GM21737 (cell line): ENCODE measurements at regions not wholly inside any gene's neighbourhood (a gene's known extent, or its start where the extent isn't known, plus 50 kb on each side); places are given as distances from the start of the nearest gene placed in this dataset.
"Not testable (repeated sequence)": the region's sequence is repeated elsewhere in the genome, so short reads cannot be mapped to it uniquely, and the experiment has no call there.

Experiments
- ATAC-seq: cut with Tn5 transposase; IDR thresholded peaks from one replicate; pipeline ENCODE4 v1.9.1; 2021; ENCODE audit warnings: mild to moderate bottlenecking, moderate library complexity; ENCODE audit not compliant: unreplicated experiment

GRCh38 chr16:29330623-29331022, 75.9 kb downstream of the NPIPB11 start:
- not testable (repeated sequence) for ATAC-seq

DNA sequence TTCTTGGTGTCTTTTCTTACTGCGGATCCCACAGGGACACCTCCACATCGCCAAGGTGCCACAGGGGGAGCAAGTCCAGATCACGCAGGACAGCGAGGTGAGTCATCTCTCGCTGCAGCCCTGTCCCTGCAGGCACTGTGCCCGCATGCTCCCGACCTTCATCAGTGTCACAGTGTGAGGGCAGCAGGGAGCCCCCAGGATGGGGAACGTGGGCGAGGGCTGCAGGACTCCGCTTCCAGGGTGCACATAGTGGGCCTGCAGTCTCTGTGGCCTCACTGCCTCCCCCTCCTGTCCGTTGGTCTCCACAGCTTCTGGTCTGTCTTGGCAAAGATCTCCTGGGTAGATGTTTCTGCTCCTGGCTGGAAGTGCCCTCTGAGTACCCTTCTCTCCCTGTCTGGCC, 78.0 kb downstream of the NPIPB11 start:
- ATAC-seq = not testable (repeated sequence)

GRCh38 chr16:29327631-29328408, 78.7 kb downstream of the NPIPB11 start:
- ATAC-seq = not testable (repeated sequence)

DNA sequence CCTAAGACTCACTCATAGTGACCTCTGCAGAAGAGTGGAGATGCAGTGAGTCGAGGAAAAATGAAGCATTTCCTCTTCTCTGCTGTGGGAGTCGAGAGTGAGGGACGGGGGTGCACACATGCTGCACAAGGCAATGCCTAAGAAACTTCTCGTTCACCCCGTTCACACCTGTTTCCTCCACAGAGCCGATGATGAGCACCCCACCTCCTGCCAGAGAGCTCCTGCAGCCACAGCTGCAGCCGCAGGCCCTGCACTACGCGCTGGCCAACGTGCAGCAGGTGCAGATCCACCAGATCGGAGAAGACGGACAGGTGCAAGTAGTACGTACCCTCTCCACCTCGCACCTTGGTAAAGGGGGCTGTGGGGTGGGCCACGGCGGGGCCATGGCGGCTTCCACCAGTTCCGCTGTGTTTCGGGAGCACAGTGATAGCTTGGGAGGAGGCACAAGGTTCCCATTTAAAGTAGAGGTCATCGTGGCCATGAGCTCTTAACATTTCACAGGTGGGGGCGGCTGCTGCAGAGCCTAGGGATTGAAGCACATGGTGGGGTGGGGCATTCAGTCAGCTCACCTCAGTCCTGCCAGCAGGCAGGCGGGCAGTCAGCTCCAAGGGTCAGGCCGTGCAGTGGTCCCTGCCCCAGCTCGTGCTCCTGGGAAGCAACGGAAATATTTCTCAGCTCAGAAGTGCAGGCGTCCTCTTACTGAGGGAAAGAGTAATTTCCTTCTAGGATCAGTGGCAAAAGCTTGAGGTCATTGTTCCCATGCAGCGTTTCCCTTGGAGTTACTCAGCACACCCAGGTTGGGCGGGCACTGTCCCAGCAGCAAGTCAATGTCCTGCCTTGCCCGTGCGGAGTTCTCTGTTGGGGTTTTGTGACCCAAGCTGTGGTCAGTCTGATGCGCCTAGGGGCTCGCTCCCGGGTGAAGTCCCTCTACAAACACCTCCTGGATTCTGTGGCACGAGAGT, 80.1 kb downstream of the NPIPB11 start:
- not testable (repeated sequence) for ATAC-seq

- ATAC-seq = not testable (repeated sequence)
Measured at GRCh38 chr16:29323725-29324124, 82.8 kb downstream of the NPIPB11 start.

DNA sequence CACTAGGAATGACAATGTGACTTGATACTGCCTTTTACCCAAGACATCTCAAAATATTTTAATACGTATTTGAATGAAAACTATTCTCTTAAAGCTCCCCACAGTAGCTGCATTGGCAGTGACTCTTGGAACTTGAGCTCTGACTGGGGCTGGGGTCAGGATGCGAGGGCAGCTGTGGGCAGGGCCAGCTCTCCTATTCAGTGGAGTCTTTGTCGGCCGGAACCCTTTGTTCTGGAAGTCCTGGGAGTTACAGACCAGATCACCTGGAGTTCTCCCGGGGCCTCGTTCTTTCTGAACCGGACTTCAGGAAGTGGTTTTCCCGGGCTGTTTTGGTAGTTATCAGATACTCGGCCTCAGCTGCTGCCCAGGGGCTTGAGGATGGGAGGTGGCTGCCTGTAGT, 84.9 kb downstream of the NPIPB11 start:
- ATAC-seq = no peak

- ATAC-seq = no peak
Measured at GRCh38 chr16:29321000-29321393, 85.5 kb downstream of the NPIPB11 start.

DNA sequence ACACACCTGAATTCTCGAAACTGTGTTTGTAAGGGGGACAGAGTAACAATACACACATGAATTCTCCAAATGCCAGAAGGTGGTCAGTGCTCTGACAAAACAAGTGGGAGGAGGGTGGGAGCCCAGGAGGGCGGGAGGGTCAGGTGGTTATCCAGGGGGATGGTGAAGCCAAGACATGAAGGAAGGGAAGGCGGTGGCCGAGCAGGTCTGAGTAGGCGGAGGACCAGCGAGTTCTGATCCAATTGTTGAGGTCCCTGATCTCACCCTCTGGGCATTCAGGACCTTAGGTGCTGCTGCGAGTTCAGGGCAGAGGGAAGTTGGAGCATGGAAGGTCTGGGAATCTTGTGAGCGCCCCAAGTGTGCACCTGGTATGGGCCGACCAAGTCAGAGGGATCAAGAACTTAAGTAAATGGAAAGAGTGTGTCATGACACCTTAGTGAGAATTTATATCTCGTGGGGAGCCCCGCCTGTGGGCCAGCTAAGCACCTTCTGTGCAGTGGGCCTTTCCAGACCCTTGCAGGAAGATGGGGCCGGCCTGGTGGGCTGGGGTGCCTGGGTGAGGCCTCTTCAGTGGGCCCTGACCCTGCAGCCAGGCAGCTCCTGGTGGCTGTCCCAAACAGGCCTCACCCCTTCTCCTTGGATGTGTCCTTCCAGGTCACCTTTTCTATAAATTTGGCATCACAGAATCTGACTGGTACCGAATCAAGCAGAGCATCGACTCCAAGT, 86.1 kb downstream of the NPIPB11 start:
- no peak for ATAC-seq

GRCh38 chr16:29319726-29320125, 86.8 kb downstream of the NPIPB11 start:
- ATAC-seq = no peak

GRCh38 chr16:29318561-29318968, 87.9 kb downstream of the NPIPB11 start:
- not testable (repeated sequence) for ATAC-seq

GRCh38 chr16:29318037-29318436, 88.5 kb downstream of the NPIPB11 start:
- no peak for ATAC-seq

DNA sequence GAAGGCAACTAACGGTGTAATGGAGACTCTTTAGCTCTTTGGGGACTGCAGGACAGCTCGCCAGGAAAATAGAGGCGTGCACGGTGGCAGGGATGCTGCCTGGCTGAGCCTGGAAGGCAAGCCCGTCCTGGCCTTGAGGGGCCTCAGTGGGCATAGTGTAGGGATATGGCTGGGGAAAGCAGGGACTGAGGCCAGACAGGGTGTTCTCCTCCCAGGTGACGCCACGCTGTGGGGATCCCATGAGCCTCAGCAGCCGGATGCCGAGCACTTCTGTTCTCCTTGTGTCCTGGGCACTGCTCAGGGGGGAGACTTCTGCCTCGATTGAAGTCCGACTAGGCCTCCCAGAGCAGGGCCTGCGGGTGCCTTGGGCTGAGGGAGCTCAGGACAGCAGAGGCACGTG, 89.2 kb downstream of the NPIPB11 start:
- ATAC-seq = no peak

DNA sequence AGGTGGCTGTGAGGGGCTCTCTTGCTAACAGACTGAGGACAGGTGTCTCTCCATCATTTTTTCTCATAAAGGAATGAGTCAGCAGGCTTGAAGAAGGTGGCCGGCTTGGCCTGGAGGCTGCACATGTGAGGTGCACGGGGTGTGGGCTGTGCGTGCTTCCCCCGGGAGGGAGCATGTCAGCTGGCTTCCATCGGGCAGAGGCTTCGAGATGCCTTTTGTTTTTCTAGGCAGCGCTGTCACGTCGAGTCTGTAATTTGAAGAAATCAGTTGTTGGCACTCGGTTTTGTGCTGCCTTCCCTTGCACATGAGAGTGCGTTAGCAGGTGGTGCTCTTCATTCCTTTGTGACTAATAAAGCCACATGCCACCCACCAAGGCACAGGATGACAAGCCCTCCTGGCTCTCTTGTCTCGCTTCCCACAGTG, 89.7 kb downstream of the NPIPB11 start:
- no peak for ATAC-seq

DNA sequence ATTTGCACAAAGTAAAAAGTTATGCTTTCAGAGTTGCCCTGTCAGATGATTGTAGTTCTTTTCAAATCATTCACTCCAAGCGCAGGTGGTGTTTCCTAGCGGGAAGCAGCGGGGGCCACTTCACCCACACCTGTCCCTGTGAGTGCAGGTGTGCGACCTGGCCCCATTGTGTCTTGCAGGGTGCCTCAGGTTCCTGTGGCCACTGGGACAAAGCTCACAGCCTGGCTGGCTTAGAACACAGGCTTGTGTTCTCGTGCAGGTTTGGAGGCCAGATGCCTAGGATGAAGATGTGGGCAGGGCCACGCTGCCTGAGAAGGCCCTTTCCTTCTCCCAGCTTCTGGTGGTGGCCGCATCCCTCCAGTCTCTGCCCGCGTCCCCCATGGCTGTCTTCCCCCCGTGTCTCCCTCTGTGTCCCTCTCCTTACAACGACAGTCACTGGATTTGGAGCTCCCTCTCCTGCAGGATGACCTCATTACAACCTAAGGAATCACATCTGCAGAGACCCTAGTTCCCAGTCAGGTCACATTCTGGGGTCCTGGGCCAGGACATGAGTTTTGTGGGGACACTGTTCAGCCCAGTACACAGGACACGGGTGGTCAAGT, 90.5 kb downstream of the NPIPB11 start:
- ATAC-seq = no peak

GRCh38 chr16:29315046-29315445, 91.5 kb downstream of the NPIPB11 start:
- no peak for ATAC-seq

- ATAC-seq = no peak
Measured at GRCh38 chr16:29314292-29314934, 92.1 kb downstream of the NPIPB11 start.

DNA sequence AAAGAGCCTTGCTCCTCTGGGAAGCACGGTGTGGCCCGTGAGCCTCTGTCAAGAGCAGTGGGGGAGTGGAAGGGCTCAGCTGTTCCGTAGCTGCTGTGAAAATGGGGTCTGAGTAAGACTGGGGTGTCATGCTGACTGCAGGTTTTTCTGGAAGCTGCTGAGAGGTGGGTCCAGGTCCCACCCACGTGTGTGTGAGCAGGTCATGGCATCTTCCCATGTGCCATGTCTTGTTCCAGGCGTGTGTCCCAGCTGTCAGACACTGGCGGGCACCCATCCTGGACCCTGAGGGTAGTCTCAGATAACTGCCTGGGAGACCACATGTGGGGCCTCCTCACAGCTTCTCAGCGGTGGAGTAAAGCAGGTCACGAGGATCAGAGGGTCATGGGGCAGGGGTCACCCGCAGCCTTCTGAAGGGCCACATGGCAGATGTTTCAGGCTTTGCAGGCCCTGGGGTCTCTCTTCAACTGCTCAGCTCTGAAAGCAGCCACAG, 92.9 kb downstream of the NPIPB11 start:
- ATAC-seq = no peak

DNA sequence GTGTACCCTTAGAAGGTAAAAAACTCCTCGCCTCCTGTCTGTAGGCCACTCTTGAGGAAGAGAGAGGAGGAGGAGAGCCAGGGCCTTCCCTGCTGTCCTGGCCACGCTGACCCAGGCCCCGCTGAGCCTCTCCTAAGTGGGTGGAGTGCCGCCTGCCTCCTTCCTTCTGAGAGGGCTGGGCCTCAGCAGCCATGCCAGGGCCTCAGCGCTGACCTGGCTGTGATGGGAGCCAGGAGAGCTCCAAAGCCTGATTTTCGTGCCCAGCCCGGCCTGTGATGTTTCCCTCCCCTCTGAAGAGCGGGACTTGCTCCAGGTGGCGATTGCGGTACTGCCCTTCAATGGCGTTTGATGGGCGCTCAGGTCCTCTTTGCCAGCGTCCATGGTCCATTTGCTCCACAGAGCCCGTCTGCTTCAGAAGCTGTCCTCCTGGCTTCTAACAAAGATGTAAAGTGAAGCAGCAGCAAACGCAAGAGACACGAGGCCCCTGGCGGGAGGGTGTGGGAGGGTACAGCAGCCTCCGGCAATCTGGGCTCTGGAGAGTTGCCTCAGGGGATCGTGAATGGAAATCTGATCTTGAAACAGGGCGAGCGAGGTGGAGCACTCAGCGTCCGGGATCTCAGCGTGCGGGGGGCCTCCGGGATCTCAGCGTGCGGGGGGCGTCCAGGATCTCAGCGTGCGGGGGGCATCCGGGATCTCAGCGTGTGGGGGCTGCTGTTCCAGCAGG, 93.5 kb downstream of the NPIPB11 start:
- ATAC-seq = no peak

DNA sequence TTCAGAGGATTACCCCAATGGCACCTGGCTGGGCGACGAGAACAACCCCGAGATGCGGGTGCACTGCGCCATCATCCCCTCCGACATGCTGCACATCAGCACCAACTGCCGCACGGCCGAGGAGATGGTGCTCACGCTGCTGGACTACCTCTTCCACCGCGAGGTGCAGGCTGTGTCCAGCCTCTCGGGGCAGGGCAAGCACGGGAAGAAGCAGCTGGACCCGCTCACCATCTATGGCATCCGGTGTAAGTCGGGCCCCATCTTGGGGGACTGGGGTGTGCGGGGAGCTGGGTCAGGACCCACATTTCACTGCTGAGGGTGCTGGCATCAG, 94.2 kb downstream of the NPIPB11 start:
- not testable (repeated sequence) for ATAC-seq
